Skeletal muscle cell (primary cell): ENCODE measurements at regions not wholly inside any gene's neighbourhood (a gene's known extent, or its start where the extent isn't known, plus 50 kb on each side); places are given as distances from the start of the nearest gene placed in this dataset.

ENCODE experiments used
- DNase-seq: peaks from one replicate; pipeline ENCODE4 v3.0.0-alpha.2; 2010; ENCODE audit warnings: low read depth
- H3K4me3 ChIP-seq: 2 replicates; pipeline ENCODE4 v1.5.1; 2011; ENCODE audit warnings: low read depth, mild to moderate bottlenecking, control low read depth, low read length, moderate library complexity

- DNase-seq, result no peak
- H3K4me3 ChIP-seq, result no peak overlapping the region
These were observed 65.2 kb upstream of the SALL3 start for GRCh38 chr18:78914249-78914935.

GRCh38 chr18:78915446-78916008 lies 64.1 kb upstream of the SALL3 start:
- H3K4me3 ChIP-seq, result no peak overlapping the region
- no peak for DNase-seq

- H3K4me3 ChIP-seq, result no peak overlapping the region
- DNase-seq, result no peak
These were observed 60.9 kb upstream of the SALL3 start for GRCh38 chr18:78918707-78919106.

- DNase-seq, result no peak
These were observed 59.7 kb upstream of the SALL3 start for GRCh38 chr18:78919956-78920355.

GRCh38 chr18:78920456-78921138 lies 59.0 kb upstream of the SALL3 start:
- no peak for DNase-seq
- H3K4me3 ChIP-seq, result no peak overlapping the region

More at GRCh38 chr18:78919956-78920355, 59.7 kb upstream of the SALL3 start:
- H3K4me3 ChIP-seq, result no peak overlapping the region

GRCh38 chr18:78922856-78923255 lies 56.8 kb upstream of the SALL3 start:
- DNase-seq, result no peak

GRCh38 chr18:78924301-78924700 lies 55.3 kb upstream of the SALL3 start:
- H3K4me3 ChIP-seq, result no peak overlapping the region
- DNase-seq, result no peak

More at GRCh38 chr18:78922856-78923255, 56.8 kb upstream of the SALL3 start:
- no peak overlapping the region for H3K4me3 ChIP-seq

GRCh38 chr18:78924786-78925540 lies 54.7 kb upstream of the SALL3 start:
- no peak overlapping the region for H3K4me3 ChIP-seq
- no peak for DNase-seq

GRCh38 chr18:78925557-78926242 lies 53.9 kb upstream of the SALL3 start:
- no peak for DNase-seq
- H3K4me3 ChIP-seq, result no peak overlapping the region

GRCh38 chr18:78926243-78926615 lies 53.4 kb upstream of the SALL3 start:
- no peak for DNase-seq
- H3K4me3 ChIP-seq, result no peak overlapping the region

- H3K4me3 ChIP-seq, result no peak overlapping the region
- DNase-seq, result no peak
These were observed 52.5 kb upstream of the SALL3 start for GRCh38 chr18:78927156-78927555.

- no peak for DNase-seq
- H3K4me3 ChIP-seq, result no peak overlapping the region
These were observed 52.0 kb upstream of the SALL3 start for GRCh38 chr18:78927616-78928015.

- H3K4me3 ChIP-seq, result no peak overlapping the region
- DNase-seq, result no peak
These were observed 51.5 kb upstream of the SALL3 start for GRCh38 chr18:78928076-78928475.

GRCh38 chr18:78929516-78929915 lies 50.1 kb upstream of the SALL3 start:
- DNase-seq, result no peak
- no peak overlapping the region for H3K4me3 ChIP-seq
